ENCODE measurements at regions not wholly inside any gene's neighbourhood (a gene's known extent, or its start where the extent isn't known, plus 50 kb on each side); places are given as distances from the start of the nearest gene placed in this dataset.

DNA sequence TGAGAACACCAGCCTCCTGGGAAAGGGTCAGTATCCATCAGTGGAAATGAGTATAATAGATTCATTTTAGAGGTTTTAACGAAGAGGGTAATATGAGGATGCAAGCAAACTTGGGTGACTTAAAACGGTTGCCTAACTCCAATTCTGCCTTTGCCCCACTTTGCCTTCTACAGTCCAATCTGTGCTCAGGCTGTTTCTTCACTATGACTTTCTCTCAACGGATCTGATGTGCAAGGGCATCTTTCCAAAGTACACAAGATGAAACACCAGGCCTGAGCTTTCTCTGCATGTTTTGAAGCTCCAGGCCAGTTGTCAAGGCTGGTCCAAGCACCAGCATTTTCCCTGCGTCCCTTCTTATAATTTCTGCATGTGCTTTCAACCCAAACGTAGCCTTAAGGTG is 68.0 kb upstream of the TMEM164 start:
- no peak for DNase-seq

DNA sequence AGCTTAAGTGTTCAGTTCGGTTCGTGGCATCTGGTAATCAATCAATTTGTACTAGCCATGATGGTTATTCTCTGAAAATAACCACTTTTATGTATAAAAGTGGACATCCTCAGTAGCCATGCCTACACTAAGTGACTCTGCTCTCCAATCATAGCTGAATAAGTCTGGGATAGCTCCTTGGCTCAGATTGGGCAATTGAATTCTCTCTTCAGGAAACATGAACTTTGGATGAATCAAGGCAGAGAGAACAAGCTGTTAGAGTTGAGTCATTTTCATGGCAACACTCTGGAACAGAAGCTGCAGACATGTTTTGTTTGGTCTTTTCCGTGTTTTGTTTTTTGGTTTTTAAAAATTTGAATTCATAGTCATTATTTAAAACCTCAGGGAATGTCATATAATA is 66.8 kb upstream of the TMEM164 start:
- DNase-seq, result no peak

DNA sequence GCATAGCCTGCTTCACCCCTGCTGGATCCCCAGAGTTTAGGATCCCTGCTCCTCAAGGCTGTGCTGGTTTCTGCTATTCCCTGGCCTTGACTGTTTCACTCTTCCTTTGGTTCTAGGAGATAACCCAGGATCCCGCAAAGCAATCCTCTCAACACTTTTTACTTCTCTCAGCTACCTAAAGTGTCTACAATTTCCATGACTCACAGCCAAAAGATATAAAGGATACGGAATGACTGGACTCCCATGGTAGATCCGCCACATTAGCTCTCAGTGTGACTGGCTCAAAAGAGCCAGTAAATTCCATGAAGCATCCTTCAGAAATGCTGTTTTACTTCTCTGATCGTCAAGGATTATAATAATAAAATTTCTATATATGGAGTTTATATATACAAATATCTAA is 66.3 kb upstream of the TMEM164 start:
- DNase-seq, result no peak

DNA sequence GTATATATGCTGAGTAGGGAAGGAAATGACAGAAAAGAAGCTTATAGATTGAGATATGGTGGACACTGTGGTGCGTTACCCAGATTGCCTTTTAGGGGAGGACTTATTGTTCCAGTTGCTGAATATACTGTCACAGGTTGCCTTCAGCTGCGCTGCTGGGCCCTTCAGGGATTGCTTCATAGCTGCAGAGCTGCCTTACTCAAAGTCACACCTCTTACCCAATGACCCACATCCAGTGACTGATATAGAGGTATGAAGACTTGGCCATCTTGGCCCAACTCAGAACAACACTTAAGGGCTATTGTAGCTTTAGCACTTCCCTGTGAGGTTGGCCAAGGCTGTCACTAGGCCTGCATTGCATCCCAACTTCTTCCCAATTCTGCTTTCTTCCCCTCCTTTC is 63.4 kb upstream of the TMEM164 start:
- no peak for DNase-seq

DNA sequence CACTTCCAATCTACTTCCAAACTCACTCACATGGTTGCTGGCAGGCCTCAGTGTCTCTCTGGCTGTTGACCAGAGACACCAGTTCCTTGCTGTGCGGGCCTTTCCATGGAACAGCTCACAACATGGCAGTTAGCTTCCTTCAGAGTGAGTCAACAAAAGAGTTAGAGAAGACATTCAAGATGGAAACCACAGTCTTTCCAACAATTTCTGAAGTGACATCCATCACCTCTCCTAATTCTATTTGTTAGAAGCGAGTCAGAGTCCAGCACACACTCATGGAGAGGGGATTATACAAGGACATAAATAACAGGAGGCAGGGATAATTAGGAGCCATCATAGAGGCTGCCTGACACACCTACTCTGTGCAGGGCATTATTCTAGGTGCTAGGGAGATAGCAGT is 62.5 kb upstream of the TMEM164 start:
- DNase-seq, result no peak

DNA sequence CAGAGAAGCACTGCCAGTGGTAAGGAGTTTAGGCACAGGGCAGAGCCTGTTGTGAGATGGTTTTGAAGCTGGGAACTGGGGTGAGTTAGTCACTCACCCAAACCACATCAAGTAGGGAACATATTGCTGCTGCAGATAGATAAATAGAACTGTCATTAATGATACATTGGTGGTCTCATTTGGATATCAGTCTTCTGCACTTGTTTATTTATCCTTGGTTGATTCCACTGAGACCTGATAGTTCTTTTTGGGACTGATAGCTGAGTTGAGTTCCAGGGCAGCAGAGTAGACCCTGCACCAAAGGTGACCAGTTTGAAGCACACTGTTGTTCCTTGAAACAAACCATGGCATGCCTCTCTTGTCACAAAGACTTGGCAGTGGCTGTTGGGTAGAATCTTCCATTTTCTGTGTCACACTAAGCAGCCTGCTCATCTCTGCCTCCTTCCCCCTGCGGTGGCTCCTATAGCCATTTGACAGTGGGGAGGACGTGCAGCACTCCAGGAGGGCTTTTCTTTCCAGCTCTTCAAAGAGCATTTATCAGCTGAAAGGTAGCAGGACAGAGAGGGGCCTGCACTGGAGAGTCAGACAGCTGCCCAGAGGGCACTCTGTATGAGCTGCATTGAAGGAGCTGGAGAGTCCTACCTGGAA is 59.7 kb upstream of the TMEM164 start:
- no peak for DNase-seq

DNA sequence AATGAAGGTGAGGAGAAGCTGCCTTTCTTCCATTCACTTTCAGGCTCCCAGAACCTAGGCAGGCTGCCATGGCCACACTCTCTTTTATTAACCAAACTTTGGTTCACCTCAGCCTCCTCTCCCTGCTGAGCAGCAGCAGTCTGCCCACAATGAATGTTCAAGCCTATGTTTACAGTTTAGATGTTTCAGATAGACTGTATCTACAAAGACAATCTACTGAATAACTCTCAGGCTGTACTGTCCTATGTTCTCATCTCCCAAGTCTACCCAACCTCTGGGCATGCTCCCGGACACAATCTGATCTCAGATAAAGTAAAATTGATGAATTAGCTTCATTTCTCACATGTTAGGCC is 59.2 kb upstream of the TMEM164 start:
- no peak for DNase-seq

DNA sequence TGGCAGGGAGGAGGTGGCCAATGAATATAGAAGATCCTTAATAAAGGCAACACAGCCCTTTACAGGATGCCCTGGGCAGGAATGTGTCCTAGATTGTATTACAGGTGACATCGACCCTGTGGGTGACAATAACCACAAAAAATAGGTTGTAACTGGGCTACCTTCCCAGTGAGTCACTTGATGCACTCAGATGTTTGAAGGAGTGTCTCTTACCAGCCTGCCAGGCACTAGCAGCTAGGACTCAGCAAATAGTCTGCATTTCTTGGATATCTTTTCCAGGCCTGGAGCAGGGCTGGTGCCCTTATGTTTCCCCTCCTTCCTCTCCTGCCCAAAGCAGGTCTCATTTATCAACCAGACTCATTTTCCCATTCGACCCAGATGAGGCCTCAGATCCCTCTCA is 50.9 kb upstream of the TMEM164 start:
- no peak for DNase-seq

DNA sequence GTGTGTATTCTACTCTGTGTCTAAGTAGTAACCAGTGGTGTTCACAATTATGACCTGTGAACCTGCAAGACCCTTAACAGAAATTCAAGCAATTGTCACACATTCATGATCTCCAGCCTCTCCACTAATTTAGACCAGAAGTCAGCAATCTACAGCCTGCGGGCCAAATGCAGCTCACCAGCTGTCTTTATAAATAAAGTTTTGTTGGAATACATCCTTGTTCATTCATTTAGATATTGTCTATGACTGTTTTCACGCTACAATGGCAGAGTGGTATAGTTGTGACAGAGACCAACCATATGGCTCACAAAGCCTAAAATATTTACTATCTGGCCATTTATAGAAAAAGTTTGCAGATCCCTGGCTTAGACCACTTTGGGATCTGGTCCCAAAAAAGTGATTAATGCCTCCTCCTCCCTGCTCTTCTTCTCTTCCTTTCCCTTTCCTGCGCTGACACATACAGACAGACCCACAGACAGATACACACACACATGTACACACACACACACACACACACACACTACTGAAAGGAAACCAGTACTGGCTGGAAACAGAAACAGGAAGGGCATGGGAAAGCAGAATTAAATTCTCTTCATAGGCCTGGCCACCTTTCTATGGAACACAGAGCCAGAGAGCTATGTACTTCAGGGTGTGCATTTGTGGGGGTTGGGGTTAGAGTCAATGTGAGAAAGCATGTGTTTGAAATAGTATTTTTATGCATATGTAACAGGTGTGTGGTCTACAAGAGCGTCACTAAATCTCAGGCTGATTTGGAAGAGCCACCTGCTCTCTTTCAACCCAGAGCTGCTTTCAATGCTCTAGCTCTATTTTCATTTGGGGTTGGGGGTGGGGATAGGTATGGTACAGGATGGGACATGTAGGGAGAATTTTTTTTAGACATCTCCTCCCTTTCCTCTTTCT is 49.7 kb upstream of the TMEM164 start:
- DNase-seq, result no peak
